ENCODE measurements at regions not wholly inside any gene's neighbourhood (a gene's known extent, or its start where the extent isn't known, plus 50 kb on each side); places are given as distances from the start of the nearest gene placed in this dataset.

- peaks cover 4% of the 10 kb centered on the region for H3K27me3 Mint-ChIP-seq
- peaks cover 4% of the 10 kb centered on the region for H3K36me3 Mint-ChIP-seq
- H3K27ac Mint-ChIP-seq: no peak overlapping the region
Measured at GRCh38 chr3:124131158-124131557, 139.2 kb upstream of the ROPN1 start.

DNA sequence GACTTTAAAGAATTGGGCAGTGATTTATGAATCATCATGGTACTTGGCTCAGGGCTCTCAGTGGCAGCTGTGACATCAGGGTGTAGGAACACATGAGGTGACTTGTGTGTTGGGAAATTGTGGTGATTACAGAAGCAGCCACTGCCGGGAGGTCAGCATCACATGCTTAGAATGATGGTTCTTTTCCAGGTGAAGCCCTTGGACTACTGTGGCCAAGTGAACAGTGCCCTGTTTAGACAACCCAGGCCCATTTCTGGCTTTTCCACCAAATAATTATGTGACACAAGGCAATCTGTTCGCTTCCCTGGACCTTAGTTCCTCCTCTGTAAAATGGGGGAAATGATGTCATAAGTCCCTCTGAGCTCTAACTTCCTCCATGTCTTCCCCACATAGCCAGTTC, 139.7 kb upstream of the ROPN1 start:
- Mint-ChIP-seq H3K27me3 (peaks cover 4% of the 10 kb centered on the region), H3K36me3 (peaks cover 4% of the 10 kb centered on the region), H3K4me1 (ENCODE audit: unreplicated experiment) (peaks cover 26% of the 10 kb centered on the region), H3K27ac (no peak overlapping the region), H3K4me3 (no peak overlapping the region), H3K9me3 (peaks cover 11% of the 10 kb centered on the region)
- TF ChIP-seq, protein P1, sequence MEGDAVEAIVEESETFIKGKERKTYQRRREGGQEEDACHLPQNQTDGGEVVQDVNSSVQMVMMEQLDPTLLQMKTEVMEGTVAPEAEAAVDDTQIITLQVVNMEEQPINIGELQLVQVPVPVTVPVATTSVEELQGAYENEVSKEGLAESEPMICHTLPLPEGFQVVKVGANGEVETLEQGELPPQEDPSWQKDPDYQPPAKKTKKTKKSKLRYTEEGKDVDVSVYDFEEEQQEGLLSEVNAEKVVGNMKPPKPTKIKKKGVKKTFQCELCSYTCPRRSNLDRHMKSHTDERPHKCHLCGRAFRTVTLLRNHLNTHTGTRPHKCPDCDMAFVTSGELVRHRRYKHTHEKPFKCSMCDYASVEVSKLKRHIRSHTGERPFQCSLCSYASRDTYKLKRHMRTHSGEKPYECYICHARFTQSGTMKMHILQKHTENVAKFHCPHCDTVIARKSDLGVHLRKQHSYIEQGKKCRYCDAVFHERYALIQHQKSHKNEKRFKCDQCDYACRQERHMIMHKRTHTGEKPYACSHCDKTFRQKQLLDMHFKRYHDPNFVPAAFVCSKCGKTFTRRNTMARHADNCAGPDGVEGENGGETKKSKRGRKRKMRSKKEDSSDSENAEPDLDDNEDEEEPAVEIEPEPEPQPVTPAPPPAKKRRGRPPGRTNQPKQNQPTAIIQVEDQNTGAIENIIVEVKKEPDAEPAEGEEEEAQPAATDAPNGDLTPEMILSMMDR (conservative IDR thresholded peaks at IDR 0.05): no peak
- no peak for DNase-seq (ENCODE audit: extremely low spot score, unreplicated experiment)

More at GRCh38 chr3:124131158-124131557, 139.2 kb upstream of the ROPN1 start:
- Mint-ChIP-seq H3K4me3 (no peak overlapping the region), H3K4me1 (ENCODE audit: unreplicated experiment) (peaks cover 26% of the 10 kb centered on the region), H3K9me3 (peaks cover 11% of the 10 kb centered on the region)
- no peak for DNase-seq (ENCODE audit: extremely low spot score, unreplicated experiment)
- TF ChIP-seq, protein P1 (conservative IDR thresholded peaks at IDR 0.05): no peak

GRCh38 chr3:124132813-124133212, 140.9 kb upstream of the ROPN1 start:
- TF ChIP-seq, protein P1 (conservative IDR thresholded peaks at IDR 0.05): no peak
- Mint-ChIP-seq H3K27ac (no peak overlapping the region), H3K36me3 (peaks cover 4% of the 10 kb centered on the region), H3K4me1 (ENCODE audit: unreplicated experiment) (peaks cover 30% of the 10 kb centered on the region), H3K27me3 (no peaks in the 10 kb centered on the region), H3K4me3 (no peak overlapping the region), H3K9me3 (peaks cover 4% of the 10 kb centered on the region)
- no peak for DNase-seq (ENCODE audit: extremely low spot score, unreplicated experiment)

GRCh38 chr3:124133366-124133940, 141.5 kb upstream of the ROPN1 start:
- Mint-ChIP-seq H3K27me3 (peaks cover under 1% of the 10 kb centered on the region), H3K9me3 (peaks cover 4% of the 10 kb centered on the region), H3K4me1 (ENCODE audit: unreplicated experiment) (peaks cover 35% of the 10 kb centered on the region), H3K4me3 (no peak overlapping the region), H3K36me3 (peaks cover 4% of the 10 kb centered on the region), H3K27ac (no peak overlapping the region)
- TF ChIP-seq, protein P1 (conservative IDR thresholded peaks at IDR 0.05): no peak
- no peak for DNase-seq (ENCODE audit: extremely low spot score, unreplicated experiment)

DNA sequence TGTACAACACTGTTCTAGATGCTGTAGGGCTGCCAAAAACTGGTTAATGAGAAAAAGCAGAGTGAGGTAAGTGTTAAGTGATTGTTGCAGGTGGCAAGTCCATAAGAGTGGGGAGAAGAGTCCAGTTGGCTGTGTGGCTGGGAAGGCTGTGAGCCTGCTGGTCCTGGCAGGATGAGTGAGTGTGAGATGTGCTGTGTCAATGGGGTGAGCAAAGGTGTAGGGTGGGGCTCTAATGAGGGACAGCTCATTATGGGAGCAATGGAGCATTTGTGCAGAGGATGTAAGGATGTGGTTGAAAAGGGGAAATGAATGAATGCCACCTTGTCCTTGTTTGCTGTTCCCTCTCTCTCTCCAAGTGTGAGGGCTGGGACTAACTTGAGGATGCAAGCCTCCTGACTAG, 145.3 kb upstream of the ROPN1 start:
- TF ChIP-seq, protein P1 (conservative IDR thresholded peaks at IDR 0.05): no peak
- H3K27me3 Mint-ChIP-seq: peaks cover 11% of the 10 kb centered on the region
- H3K27ac Mint-ChIP-seq: no peak overlapping the region
- H3K36me3 Mint-ChIP-seq: peaks cover 4% of the 10 kb centered on the region
- peaks cover 4% of the 10 kb centered on the region for H3K9me3 Mint-ChIP-seq
- no peak overlapping the region for H3K4me3 Mint-ChIP-seq
- peaks cover 19% of the 10 kb centered on the region for H3K4me1 Mint-ChIP-seq (ENCODE audit: unreplicated experiment)
- no peak for DNase-seq (ENCODE audit: extremely low spot score, unreplicated experiment)
